GM12878 (cell line): ENCODE measurements at regions not wholly inside any gene's neighbourhood (a gene's known extent, or its start where the extent isn't known, plus 50 kb on each side); places are given as distances from the start of the nearest gene placed in this dataset.
A peak's percentile ranks its signal among the peaks of the same experiment; 100 is the strongest.

Experiments used
- ATAC-seq: fragments of 200-7000 bp; cut with Tn5 transposase; 3 replicates; pipeline ENCODE4 v1.9.1; 2020; ENCODE audit warnings: mild to moderate bottlenecking, moderate library complexity
- BruUV-seq: library from RNA; stranded (reverse); fragments of 400-500 nt; replicated peaks from 2 replicates; lab custom pipeline; 2021; lab: Mats Ljungman, UMichigan
- CTCF ChIA-PET: fragments of 300-600 bp; sonication (Branson Sonifier 250); formaldehyde crosslinking; extraction: SDS; loops from one replicate; lab custom pipeline; 2021; ENCODE audit warnings: inconsistent platforms; lab: Yijun Ruan, JAX
- POLR2A ChIA-PET: fragments of 350-600 bp; formaldehyde crosslinking; extraction: SDS; loops from one replicate; lab custom pipeline; 2021; ENCODE audit warnings: inconsistent platforms; lab: Charles Lee
- RAD21 ChIA-PET: fragments of 300-600 bp; sonication (Branson Sonifier 250); formaldehyde crosslinking; loops from one replicate; lab custom pipeline; 2023; ENCODE audit warnings: antibody characterized with exemption; ENCODE audit not compliant: unreplicated experiment; lab: Charles Lee
- SMC1A ChIA-PET: fragments of 300-600 bp; sonication (Branson Sonifier 250); formaldehyde crosslinking; loops from one replicate; lab custom pipeline; 2023; ENCODE audit not compliant: unreplicated experiment, uncharacterized antibody; lab: Charles Lee
- DNase-seq: peaks from one replicate; pipeline ENCODE4 v3.0.0-alpha.2; 2011; ENCODE audit warnings: low read depth, low spot score
- FAIRE-seq: peaks from 3 replicates; lab custom pipeline; 2011; peaks lifted over from hg19 to GRCh38; lab: Jason Lieb, UNC
- H2AFZ ChIP-seq: 2 replicates; pipeline ENCODE4 v1.6.0; 2011; ENCODE audit warnings: low read depth, low read length, control low read depth; ENCODE audit not compliant: control insufficient read depth
- H3K27ac ChIP-seq: 2 replicates; pipeline ENCODE4 v1.5.1; 2011; ENCODE audit warnings: control low read depth; ENCODE audit not compliant: control insufficient read depth, insufficient read depth
- H3K27me3 ChIP-seq, 2 experiments: replicated peaks in 1 of 2; 2 replicates each; pipeline versions ENCODE4 v1.6.0 to v1.6.1; 2011; ENCODE audit warnings: low read length in 1 of 2; ENCODE audit not compliant: control insufficient read depth in 2 of 2, insufficient read depth in 2 of 2
- H3K36me3 ChIP-seq, 2 experiments: 2 replicates each; pipeline ENCODE4 v1.5.1; 2011; ENCODE audit warnings: low read length in 1 of 2; ENCODE audit not compliant: control insufficient read depth in 2 of 2, insufficient read depth in 2 of 2
- H3K4me1 ChIP-seq: 2 replicates; pipeline ENCODE4 v1.6.1; 2011; ENCODE audit warnings: mild to moderate bottlenecking, low read length, moderate library complexity, mixed read lengths; ENCODE audit not compliant: control insufficient read depth, insufficient read depth
- H3K4me2 ChIP-seq: 2 replicates; pipeline ENCODE4 v1.6.0; 2011; ENCODE audit warnings: control low read depth; ENCODE audit not compliant: control insufficient read depth, insufficient read depth
- H3K4me3 ChIP-seq: fragments of 200-600 bp; sonication (generic); 2 replicates; pipeline ENCODE4 v1.5.1; 2016
- H3K79me2 ChIP-seq: 2 replicates; pipeline ENCODE4 v1.6.0; 2011; ENCODE audit warnings: low read length; ENCODE audit not compliant: control insufficient read depth, insufficient read depth
- H3K9ac ChIP-seq: 2 replicates; pipeline ENCODE4 v1.8.0; 2011; ENCODE audit warnings: low read length, control low read depth, mixed read lengths; ENCODE audit not compliant: control insufficient read depth, insufficient read depth
- H3K9me3 ChIP-seq: replicated peaks from 3 replicates; pipeline ENCODE4 v1.5.1; 2011; ENCODE audit warnings: mild to moderate bottlenecking, low read length; ENCODE audit not compliant: control insufficient read depth, insufficient read depth
- H4K20me1 ChIP-seq: 2 replicates; pipeline ENCODE4 v1.6.0; 2011; ENCODE audit not compliant: control insufficient read depth, insufficient read depth
- CREM ChIP-seq: IDR thresholded peaks from 2 replicates; pipeline ENCODE4 v1.6.1; 2014; ENCODE audit warnings: antibody characterized with exemption, low read depth
- IKZF2 ChIP-seq, 2 experiments: fragments of 450-650 bp; IDR thresholded peaks; 2 replicates each; pipeline ENCODE4 v1.6.1; 2017; ENCODE audit warnings: mild to moderate bottlenecking in 2 of 2, moderate library complexity in 2 of 2
- POLR2AphosphoS5 ChIP-seq: IDR thresholded peaks from 2 replicates; pipeline ENCODE4 v1.6.1; 2011; ENCODE audit warnings: mild to moderate bottlenecking, low read length, inconsistent platforms
- RAD21 ChIP-seq: IDR thresholded peaks from 2 replicates; pipeline ENCODE4 v1.6.1; 2011; ENCODE audit warnings: mild to moderate bottlenecking, low read depth, low read length, moderate library complexity; ENCODE audit not compliant: insufficient read depth
- RELA ChIP-seq: fragments of 450-650 bp; IDR thresholded peaks from 2 replicates; pipeline ENCODE4 v1.8.0; 2014; ENCODE audit warnings: borderline replicate concordance; ENCODE audit not compliant: partially characterized antibody
- TCF7 ChIP-seq: IDR thresholded peaks from 2 replicates; pipeline ENCODE4 v1.6.1; 2014; ENCODE audit warnings: antibody characterized with exemption, borderline replicate concordance
- WGBS: methylation state at CpG from one replicate; pipeline ENCODE4 v1.1.6; 2016; ENCODE audit warnings: low lambda C conversion rate; ENCODE audit not compliant: insufficient replicate concordance, insufficient coverage; ENCODE audit errors: missing lambda C conversion rate; 5-methylcytosine and 5-hydroxymethylcytosine counted together
- in situ Hi-C: fragments of 300-500 bp; cut with MboI; formaldehyde crosslinking; loops from 9 replicates; pipeline ENCODE4 v1.14.3; 2018; ENCODE audit warnings: mixed read lengths
- intact Hi-C: fragments of 100-400 bp; cut with micrococcal nuclease; formaldehyde crosslinking; loops from one replicate; pipeline ENCODE4 v1.14.2; 2022; ENCODE audit not compliant: unreplicated experiment
- TF ChIP-seq, protein P1 (sequence below): fragments of 450-650 bp; IDR thresholded peaks from 2 replicates; pipeline ENCODE4 v1.6.1; 2018; ENCODE audit warnings: mild to moderate bottlenecking, low read depth, moderate library complexity; ENCODE audit not compliant: partially characterized antibody
- TF ChIP-seq, protein P2 (sequence below): fragments of 450-650 bp; IDR thresholded peaks from 2 replicates; pipeline ENCODE4 v1.6.1; 2017; ENCODE audit warnings: mild to moderate bottlenecking, moderate library complexity
- TF ChIP-seq, protein P3 (sequence below): fragments of 450-650 bp; IDR thresholded peaks from 2 replicates; pipeline ENCODE4 v1.6.1; 2016; ENCODE audit warnings: mild to moderate bottlenecking
- TF ChIP-seq, protein P4 (sequence below): fragments of 150-350 bp; IDR thresholded peaks from 2 replicates; pipeline ENCODE4 v1.6.1; 2016; ENCODE audit warnings: low read depth, low read length

DNA sequence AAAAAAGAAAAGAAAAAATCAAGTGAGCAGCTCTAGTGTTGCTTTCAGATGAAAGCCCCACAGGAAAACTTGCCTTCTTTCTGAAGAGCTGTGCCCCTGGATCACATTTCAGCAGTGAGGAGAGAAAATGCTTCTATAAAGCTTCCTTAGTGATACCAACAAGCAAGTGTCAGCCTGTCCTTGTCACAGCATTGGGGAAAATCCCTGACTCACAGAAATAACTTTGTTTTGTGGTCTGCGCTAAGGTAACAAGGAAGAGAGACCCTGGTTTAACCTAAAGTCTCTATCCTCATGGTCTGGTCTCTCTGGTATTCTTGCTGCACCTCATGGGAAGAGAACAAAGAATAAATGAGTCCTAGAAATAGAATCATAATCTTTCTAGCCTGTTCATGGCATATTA, 885.2 kb upstream of the SORCS1 start:
- Histone ChIP-seq H3K36me3 (no peaks in the 10 kb centered on the region), H3K27ac (no peak overlapping the region), H3K4me1 (no peaks in the 10 kb centered on the region), H3K4me2 (no peak overlapping the region), H3K79me2 (no peaks in the 10 kb centered on the region), H3K27me3 (no peaks in the 10 kb centered on the region), H4K20me1 (no peaks in the 10 kb centered on the region), H3K4me3 (no peak overlapping the region), H2AFZ (no peak overlapping the region), H3K9me3 (no peaks in the 10 kb centered on the region; the same call in 2 of the 3 replicates), H3K9ac (no peak overlapping the region)
- ChIA-PET POLR2A (interaction anchor here (0.7 to 2.3 kb wide), 6 partner anchors 9 to 1393 kb away, joined by 3 to 9 read pairs (median 6); no protein-coding TSS in a partner anchor), CTCF (interaction anchor here (0.9 to 3.9 kb wide), 7 partner anchors 9 to 235 kb away, joined by 3 to 15 read pairs (median 4); no protein-coding TSS in a partner anchor), RAD21 (interaction anchor here (1.0 to 1.5 kb wide), 5 partner anchors 9 to 155 kb away, joined by 3 to 9 read pairs (median 3); no protein-coding TSS in a partner anchor), SMC1A (interaction anchor here (0.7 to 4.4 kb wide), 18 partner anchors 9 to 155 kb away, joined by 3 to 43 read pairs (median 6); no protein-coding TSS in a partner anchor)
- BruUV-seq, result no TSS peak
- peak; percentile 81 for ATAC-seq
- intact Hi-C loops (no loop called here), in situ Hi-C loops (no loop called here)
- FAIRE-seq, result peak; percentile 23
- peak; percentile 41 for DNase-seq
- WGBS, result 0% methylated on average over 1 of the region's 1 CpG
- TF ChIP-seq POLR2AphosphoS5, result no peak
- TF ChIP-seq CREM, result peak; percentile 66; the same call in 1 of the 2 replicates
- no peak for TF ChIP-seq TCF7
- TF ChIP-seq RAD21, result no peak
- TF ChIP-seq, protein P1, sequence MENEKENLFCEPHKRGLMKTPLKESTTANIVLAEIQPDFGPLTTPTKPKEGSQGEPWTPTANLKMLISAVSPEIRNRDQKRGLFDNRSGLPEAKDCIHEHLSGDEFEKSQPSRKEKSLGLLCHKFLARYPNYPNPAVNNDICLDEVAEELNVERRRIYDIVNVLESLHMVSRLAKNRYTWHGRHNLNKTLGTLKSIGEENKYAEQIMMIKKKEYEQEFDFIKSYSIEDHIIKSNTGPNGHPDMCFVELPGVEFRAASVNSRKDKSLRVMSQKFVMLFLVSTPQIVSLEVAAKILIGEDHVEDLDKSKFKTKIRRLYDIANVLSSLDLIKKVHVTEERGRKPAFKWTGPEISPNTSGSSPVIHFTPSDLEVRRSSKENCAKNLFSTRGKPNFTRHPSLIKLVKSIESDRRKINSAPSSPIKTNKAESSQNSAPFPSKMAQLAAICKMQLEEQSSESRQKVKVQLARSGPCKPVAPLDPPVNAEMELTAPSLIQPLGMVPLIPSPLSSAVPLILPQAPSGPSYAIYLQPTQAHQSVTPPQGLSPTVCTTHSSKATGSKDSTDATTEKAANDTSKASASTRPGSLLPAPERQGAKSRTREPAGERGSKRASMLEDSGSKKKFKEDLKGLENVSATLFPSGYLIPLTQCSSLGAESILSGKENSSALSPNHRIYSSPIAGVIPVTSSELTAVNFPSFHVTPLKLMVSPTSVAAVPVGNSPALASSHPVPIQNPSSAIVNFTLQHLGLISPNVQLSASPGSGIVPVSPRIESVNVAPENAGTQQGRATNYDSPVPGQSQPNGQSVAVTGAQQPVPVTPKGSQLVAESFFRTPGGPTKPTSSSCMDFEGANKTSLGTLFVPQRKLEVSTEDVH, result no peak
- TF ChIP-seq RELA, result no peak
- TF ChIP-seq, protein P2, sequence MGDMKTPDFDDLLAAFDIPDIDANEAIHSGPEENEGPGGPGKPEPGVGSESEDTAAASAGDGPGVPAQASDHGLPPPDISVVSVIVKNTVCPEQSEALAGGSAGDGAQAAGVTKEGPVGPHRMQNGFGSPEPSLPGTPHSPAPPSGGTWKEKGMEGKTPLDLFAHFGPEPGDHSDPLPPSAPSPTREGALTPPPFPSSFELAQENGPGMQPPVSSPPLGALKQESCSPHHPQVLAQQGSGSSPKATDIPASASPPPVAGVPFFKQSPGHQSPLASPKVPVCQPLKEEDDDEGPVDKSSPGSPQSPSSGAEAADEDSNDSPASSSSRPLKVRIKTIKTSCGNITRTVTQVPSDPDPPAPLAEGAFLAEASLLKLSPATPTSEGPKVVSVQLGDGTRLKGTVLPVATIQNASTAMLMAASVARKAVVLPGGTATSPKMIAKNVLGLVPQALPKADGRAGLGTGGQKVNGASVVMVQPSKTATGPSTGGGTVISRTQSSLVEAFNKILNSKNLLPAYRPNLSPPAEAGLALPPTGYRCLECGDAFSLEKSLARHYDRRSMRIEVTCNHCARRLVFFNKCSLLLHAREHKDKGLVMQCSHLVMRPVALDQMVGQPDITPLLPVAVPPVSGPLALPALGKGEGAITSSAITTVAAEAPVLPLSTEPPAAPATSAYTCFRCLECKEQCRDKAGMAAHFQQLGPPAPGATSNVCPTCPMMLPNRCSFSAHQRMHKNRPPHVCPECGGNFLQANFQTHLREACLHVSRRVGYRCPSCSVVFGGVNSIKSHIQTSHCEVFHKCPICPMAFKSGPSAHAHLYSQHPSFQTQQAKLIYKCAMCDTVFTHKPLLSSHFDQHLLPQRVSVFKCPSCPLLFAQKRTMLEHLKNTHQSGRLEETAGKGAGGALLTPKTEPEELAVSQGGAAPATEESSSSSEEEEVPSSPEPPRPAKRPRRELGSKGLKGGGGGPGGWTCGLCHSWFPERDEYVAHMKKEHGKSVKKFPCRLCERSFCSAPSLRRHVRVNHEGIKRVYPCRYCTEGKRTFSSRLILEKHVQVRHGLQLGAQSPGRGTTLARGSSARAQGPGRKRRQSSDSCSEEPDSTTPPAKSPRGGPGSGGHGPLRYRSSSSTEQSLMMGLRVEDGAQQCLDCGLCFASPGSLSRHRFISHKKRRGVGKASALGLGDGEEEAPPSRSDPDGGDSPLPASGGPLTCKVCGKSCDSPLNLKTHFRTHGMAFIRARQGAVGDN, result no peak
- TF ChIP-seq IKZF2 (IDR thresholded peaks at IDR 0.05), result peak in 1 of 2 experiments; percentile 50; a peak in 2 of 4 replicates
- TF ChIP-seq, protein P3, sequence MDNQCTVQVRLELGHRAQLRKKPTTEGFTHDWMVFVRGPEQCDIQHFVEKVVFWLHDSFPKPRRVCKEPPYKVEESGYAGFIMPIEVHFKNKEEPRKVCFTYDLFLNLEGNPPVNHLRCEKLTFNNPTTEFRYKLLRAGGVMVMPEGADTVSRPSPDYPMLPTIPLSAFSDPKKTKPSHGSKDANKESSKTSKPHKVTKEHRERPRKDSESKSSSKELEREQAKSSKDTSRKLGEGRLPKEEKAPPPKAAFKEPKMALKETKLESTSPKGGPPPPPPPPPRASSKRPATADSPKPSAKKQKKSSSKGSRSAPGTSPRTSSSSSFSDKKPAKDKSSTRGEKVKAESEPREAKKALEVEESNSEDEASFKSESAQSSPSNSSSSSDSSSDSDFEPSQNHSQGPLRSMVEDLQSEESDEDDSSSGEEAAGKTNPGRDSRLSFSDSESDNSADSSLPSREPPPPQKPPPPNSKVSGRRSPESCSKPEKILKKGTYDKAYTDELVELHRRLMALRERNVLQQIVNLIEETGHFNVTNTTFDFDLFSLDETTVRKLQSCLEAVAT, result 0 out of 2 replicates have a peak, but pooled peaks have one; percentile 18
- TF ChIP-seq, protein P4, sequence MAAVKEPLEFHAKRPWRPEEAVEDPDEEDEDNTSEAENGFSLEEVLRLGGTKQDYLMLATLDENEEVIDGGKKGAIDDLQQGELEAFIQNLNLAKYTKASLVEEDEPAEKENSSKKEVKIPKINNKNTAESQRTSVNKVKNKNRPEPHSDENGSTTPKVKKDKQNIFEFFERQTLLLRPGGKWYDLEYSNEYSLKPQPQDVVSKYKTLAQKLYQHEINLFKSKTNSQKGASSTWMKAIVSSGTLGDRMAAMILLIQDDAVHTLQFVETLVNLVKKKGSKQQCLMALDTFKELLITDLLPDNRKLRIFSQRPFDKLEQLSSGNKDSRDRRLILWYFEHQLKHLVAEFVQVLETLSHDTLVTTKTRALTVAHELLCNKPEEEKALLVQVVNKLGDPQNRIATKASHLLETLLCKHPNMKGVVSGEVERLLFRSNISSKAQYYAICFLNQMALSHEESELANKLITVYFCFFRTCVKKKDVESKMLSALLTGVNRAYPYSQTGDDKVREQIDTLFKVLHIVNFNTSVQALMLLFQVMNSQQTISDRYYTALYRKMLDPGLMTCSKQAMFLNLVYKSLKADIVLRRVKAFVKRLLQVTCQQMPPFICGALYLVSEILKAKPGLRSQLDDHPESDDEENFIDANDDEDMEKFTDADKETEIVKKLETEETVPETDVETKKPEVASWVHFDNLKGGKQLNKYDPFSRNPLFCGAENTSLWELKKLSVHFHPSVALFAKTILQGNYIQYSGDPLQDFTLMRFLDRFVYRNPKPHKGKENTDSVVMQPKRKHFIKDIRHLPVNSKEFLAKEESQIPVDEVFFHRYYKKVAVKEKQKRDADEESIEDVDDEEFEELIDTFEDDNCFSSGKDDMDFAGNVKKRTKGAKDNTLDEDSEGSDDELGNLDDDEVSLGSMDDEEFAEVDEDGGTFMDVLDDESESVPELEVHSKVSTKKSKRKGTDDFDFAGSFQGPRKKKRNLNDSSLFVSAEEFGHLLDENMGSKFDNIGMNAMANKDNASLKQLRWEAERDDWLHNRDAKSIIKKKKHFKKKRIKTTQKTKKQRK, result no peak
